ENCODE measurements at regions not wholly inside any gene's neighbourhood (a gene's known extent, or its start where the extent isn't known, plus 50 kb on each side); places are given as distances from the start of the nearest gene placed in this dataset.

DNA sequence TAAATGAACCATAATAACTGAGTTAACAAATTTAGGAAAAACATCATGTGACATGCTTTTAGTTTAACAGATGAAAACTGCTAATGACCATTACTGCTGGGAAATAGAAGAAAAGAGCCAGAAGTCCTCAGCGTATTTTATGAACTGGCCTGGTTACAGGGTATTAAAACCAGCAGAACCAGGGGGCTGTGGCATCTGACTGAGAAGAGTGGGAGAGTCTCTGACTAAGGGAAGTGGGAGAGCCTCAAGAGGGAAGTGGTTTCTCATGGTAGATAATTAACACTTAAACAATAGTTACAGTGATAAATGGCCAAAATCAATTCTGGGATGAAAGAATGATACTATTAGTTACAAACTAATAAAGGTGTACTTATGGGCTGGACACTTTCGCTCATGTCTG is 79.8 kb downstream of the RBMY1D start:
- 20% methylated on average over 1 of the region's 2 CpGs for WGBS (ENCODE audit: insufficient coverage)
- no peaks in the 10 kb centered on the region for H3K27me3 ChIP-seq (ENCODE audit: control insufficient read depth in 2 of 2, insufficient read depth in 2 of 2, low read length in 2 of 2)
- H3K79me2 ChIP-seq (ENCODE audit: insufficient read depth, low read length) = no peaks in the 10 kb centered on the region
- H3K9me3 ChIP-seq (replicated peaks in 1 of 2; ENCODE audit: control insufficient read depth in 1 of 2, insufficient read depth in 1 of 2, low read length in 2 of 2) = no peaks in the 10 kb centered on the region
- H2AFZ ChIP-seq (ENCODE audit: insufficient read depth, low read depth, low read length, poor library complexity, severe bottlenecking) = no peak overlapping the region
- no peak overlapping the region for H3K4me3 ChIP-seq (replicated peaks in 1 of 3; ENCODE audit: low read depth in 2 of 3, low read length in 3 of 3)
- H3K4me2 ChIP-seq (replicated peaks; ENCODE audit: extremely low read depth, low read length, poor library complexity, severe bottlenecking) = no peak overlapping the region
- no peak overlapping the region for H3K27ac Mint-ChIP-seq
- H3K4me1 Mint-ChIP-seq = peaks cover 5% of the 10 kb centered on the region
- H4K20me1 ChIP-seq (ENCODE audit: insufficient read depth, low read length) = no peaks in the 10 kb centered on the region
- H3K9me3 Mint-ChIP-seq = peaks cover 0 to 3% (median 0%) of the 10 kb centered on the region in 7 donors
- no peaks in the 10 kb centered on the region for H3K36me3 Mint-ChIP-seq
- H3K36me3 ChIP-seq (replicated peaks in 1 of 2; ENCODE audit: control insufficient read depth in 1 of 2, insufficient read depth in 2 of 2, low read length in 2 of 2) = no peaks in the 10 kb centered on the region
- intact Hi-C loops (cut with micrococcal nuclease) = no loop called here
- H3K4me1 ChIP-seq (ENCODE audit: control insufficient read depth in 1 of 2, insufficient read depth in 2 of 2, low read length in 2 of 2) = no peaks in the 10 kb centered on the region
- DNase-seq = no peak
- TF ChIP-seq, protein P1, sequence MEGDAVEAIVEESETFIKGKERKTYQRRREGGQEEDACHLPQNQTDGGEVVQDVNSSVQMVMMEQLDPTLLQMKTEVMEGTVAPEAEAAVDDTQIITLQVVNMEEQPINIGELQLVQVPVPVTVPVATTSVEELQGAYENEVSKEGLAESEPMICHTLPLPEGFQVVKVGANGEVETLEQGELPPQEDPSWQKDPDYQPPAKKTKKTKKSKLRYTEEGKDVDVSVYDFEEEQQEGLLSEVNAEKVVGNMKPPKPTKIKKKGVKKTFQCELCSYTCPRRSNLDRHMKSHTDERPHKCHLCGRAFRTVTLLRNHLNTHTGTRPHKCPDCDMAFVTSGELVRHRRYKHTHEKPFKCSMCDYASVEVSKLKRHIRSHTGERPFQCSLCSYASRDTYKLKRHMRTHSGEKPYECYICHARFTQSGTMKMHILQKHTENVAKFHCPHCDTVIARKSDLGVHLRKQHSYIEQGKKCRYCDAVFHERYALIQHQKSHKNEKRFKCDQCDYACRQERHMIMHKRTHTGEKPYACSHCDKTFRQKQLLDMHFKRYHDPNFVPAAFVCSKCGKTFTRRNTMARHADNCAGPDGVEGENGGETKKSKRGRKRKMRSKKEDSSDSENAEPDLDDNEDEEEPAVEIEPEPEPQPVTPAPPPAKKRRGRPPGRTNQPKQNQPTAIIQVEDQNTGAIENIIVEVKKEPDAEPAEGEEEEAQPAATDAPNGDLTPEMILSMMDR (IDR thresholded peaks at IDR 0.05) = no peak
- H3K4me3 Mint-ChIP-seq = no peak overlapping the region
- no peak overlapping the region for H3K9ac ChIP-seq (ENCODE audit: insufficient read depth, low read length, poor library complexity, severe bottlenecking)
- no peak overlapping the region for H3K27ac ChIP-seq (ENCODE audit: low read depth in 1 of 2, low read length in 2 of 2)
- no peaks in the 10 kb centered on the region for H3K27me3 Mint-ChIP-seq (ENCODE audit: low read depth in 3 of 3)

DNA sequence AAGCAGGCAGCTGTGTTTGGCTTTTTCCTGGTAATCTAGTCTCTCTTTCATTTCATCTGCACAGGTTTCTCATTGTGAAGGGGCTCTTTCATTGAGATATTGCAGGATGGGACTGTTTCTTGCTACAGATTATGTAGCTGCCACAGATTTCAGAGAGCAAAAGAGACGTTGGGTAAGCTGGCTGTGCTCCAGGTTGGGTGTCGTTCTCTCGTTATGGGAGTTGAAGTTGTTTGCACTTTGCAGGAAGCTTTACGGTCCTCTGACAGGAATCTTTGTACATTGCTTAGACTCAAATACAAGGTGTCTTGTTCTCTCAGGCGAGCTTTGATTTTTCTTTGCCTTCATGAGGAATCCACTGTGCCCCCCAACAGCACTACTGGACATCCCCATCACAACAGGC is 72.4 kb downstream of the RBMY1D start:
- Histone ChIP-seq H3K27me3 (ENCODE audit: control insufficient read depth in 2 of 2, insufficient read depth in 2 of 2, low read length in 2 of 2) (no peaks in the 10 kb centered on the region), H3K9me3 (replicated peaks in 1 of 2; ENCODE audit: control insufficient read depth in 1 of 2, insufficient read depth in 1 of 2, low read length in 2 of 2) (peaks cover 0 to 4% of the 10 kb centered on the region in 2 donors), H4K20me1 (ENCODE audit: insufficient read depth, low read length) (no peaks in the 10 kb centered on the region), H3K79me2 (ENCODE audit: insufficient read depth, low read length) (no peaks in the 10 kb centered on the region), H3K9ac (ENCODE audit: insufficient read depth, low read length, poor library complexity, severe bottlenecking) (no peak overlapping the region), H2AFZ (ENCODE audit: insufficient read depth, low read depth, low read length, poor library complexity, severe bottlenecking) (no peak overlapping the region), H3K4me1 (ENCODE audit: control insufficient read depth in 1 of 2, insufficient read depth in 2 of 2, low read length in 2 of 2) (no peaks in the 10 kb centered on the region), H3K4me2 (replicated peaks; ENCODE audit: extremely low read depth, low read length, poor library complexity, severe bottlenecking) (no peak overlapping the region), H3K27ac (ENCODE audit: low read depth in 1 of 2, low read length in 2 of 2) (no peak overlapping the region), H3K4me3 (replicated peaks in 1 of 3; ENCODE audit: low read depth in 2 of 3, low read length in 3 of 3) (no peak overlapping the region), H3K36me3 (replicated peaks in 1 of 2; ENCODE audit: control insufficient read depth in 1 of 2, insufficient read depth in 2 of 2, low read length in 2 of 2) (no peaks in the 10 kb centered on the region)
- H3K9me3 Mint-ChIP-seq = peaks cover 0 to 4% (median 0%) of the 10 kb centered on the region in 7 donors
- DNase-seq = no peak
- no peak overlapping the region for H3K4me3 Mint-ChIP-seq
- intact Hi-C loops (cut with micrococcal nuclease) = no loop called here
- no peaks in the 10 kb centered on the region for H3K4me1 Mint-ChIP-seq
- H3K36me3 Mint-ChIP-seq = no peaks in the 10 kb centered on the region
- TF ChIP-seq, protein P1 (IDR thresholded peaks at IDR 0.05) = no peak
- no peak overlapping the region for H3K27ac Mint-ChIP-seq
- no CpG with 5 or more reads among the region's 5 CpGs for WGBS (ENCODE audit: insufficient coverage)
- peaks cover 0 to 3% (median 0%) of the 10 kb centered on the region in 3 donors for H3K27me3 Mint-ChIP-seq (ENCODE audit: low read depth in 3 of 3)
